Hepatocyte (in vitro differentiated cells): ENCODE measurements at regions not wholly inside any gene's neighbourhood (a gene's known extent, or its start where the extent isn't known, plus 50 kb on each side); places are given as distances from the start of the nearest gene placed in this dataset.

ENCODE experiments used
- CTCF ChIP-seq: fragments of 200-600 bp; sonication (generic); IDR thresholded peaks from 2 replicates; pipeline ENCODE4 v1.5.1; 2016; ENCODE audit warnings: antibody characterized with exemption, mild to moderate bottlenecking; ENCODE audit not compliant: poor library complexity
- EZH2phosphoT487 ChIP-seq: fragments of 200-600 bp; sonication (generic); IDR thresholded peaks from one replicate; pipeline ENCODE4 v1.6.1; 2018; ENCODE audit warnings: antibody characterized with exemption, mild to moderate bottlenecking, low read depth, moderate library complexity; ENCODE audit not compliant: unreplicated experiment, severe bottlenecking

- TF ChIP-seq EZH2phosphoT487 (no peak), CTCF (no peak)
Measured at GRCh38 chr13:48761256-48761655, 107.5 kb downstream of the CYSLTR2 start.
